ENCODE measurements at regions not wholly inside any gene's neighbourhood (a gene's known extent, or its start where the extent isn't known, plus 50 kb on each side); places are given as distances from the start of the nearest gene placed in this dataset.

DNA sequence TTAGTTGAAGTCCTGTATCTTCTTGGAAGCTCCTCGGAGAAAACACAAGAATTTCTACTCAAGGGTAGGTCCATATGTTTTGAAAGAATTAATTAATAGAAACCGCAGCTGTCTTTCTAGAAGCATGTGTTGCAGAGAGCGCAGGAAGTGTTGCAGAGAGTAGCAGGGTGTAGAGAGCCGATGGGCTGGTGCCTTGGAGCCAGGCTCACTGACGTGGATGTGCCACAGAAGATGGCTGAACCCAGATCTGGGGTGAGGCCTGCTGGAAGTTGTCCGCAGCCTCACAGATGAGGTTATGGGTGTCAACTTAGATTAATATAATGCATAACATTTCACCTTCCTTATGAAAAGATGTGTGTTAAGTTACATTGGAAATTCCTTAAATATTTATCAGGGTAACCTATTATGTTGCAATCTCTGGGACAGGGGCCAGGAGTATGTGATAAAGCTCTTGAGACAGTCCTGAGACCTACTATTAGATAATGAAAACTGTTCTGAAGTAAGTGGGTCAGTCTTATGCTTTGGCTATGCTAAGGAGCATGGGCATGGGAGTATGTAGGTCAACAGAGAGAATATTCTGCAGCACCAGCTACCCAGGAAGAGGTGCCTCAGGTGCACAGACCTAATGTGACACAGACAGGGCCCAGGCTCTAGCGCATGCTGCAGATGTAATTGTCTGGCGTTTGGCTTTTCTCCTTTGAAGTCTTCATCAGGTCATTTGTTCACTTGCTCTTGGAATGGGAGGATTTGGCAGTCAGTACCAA is 973.3 kb downstream of the BCL11B start:
- H3K27ac ChIP-seq (ENCODE audit: low read length), result no peak overlapping the region
- no peaks in the 10 kb centered on the region for H3K27me3 ChIP-seq (ENCODE audit: control insufficient read depth, insufficient read depth, low read length)
- TF ChIP-seq, protein P1, sequence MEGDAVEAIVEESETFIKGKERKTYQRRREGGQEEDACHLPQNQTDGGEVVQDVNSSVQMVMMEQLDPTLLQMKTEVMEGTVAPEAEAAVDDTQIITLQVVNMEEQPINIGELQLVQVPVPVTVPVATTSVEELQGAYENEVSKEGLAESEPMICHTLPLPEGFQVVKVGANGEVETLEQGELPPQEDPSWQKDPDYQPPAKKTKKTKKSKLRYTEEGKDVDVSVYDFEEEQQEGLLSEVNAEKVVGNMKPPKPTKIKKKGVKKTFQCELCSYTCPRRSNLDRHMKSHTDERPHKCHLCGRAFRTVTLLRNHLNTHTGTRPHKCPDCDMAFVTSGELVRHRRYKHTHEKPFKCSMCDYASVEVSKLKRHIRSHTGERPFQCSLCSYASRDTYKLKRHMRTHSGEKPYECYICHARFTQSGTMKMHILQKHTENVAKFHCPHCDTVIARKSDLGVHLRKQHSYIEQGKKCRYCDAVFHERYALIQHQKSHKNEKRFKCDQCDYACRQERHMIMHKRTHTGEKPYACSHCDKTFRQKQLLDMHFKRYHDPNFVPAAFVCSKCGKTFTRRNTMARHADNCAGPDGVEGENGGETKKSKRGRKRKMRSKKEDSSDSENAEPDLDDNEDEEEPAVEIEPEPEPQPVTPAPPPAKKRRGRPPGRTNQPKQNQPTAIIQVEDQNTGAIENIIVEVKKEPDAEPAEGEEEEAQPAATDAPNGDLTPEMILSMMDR (IDR thresholded peaks at IDR 0.05), result no peak
- H3K9me3 ChIP-seq (ENCODE audit: control insufficient read depth, insufficient read depth, low read length), result no peaks in the 10 kb centered on the region
- Mint-ChIP-seq H3K4me3 (no peak overlapping the region), H3K36me3 (no peaks in the 10 kb centered on the region), H3K27ac (no peak overlapping the region), H3K9me3 (no peaks in the 10 kb centered on the region), H3K4me1 (no peaks in the 10 kb centered on the region), H3K27me3 (ENCODE audit: low read depth in 2 of 2) (peaks cover 0 to 7% of the 10 kb centered on the region in 2 donors)
- ATAC-seq (no peak), DNase-seq (no peak)
- WGBS (ENCODE audit: insufficient coverage), result 89% methylated on average over 7 of the region's 8 CpGs
- H3K4me1 ChIP-seq (ENCODE audit: control insufficient read depth, insufficient read depth, low read length), result no peaks in the 10 kb centered on the region
- no peak overlapping the region for H3K4me3 ChIP-seq (ENCODE audit: low read length)
- no peaks in the 10 kb centered on the region for H3K36me3 ChIP-seq (ENCODE audit: control insufficient read depth, insufficient read depth, low read length)
- intact Hi-C loops (cut with micrococcal nuclease), result no loop called here

DNA sequence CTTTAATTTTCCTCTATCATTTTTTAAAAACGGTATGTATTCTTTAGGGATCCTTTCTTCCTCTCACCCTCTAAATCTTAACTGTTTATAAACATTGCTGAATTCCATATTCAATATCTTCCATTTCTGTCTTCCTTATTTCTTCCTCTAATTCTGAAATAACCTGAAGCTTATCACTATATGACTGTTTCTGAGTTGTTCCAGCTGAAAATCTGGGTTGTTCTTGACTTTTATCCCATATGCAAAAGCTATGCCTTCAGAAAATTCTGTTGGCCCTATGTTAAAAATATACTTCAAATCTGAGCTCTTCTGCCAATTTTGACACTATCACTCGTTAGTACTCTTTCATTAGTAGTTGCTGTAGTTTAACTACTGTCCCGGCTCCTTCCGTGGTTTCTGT is 970.3 kb downstream of the BCL11B start:
- ATAC-seq (no peak), DNase-seq (no peak)
- TF ChIP-seq, protein P1 (IDR thresholded peaks at IDR 0.05), result no peak
- intact Hi-C loops (cut with micrococcal nuclease), result no loop called here
- Mint-ChIP-seq H3K4me3 (no peak overlapping the region), H3K4me1 (no peaks in the 10 kb centered on the region), H3K9me3 (no peaks in the 10 kb centered on the region), H3K27me3 (ENCODE audit: low read depth in 2 of 2) (peaks cover 6 to 7% of the 10 kb centered on the region in 2 donors), H3K36me3 (no peaks in the 10 kb centered on the region), H3K27ac (no peak overlapping the region)
- no peaks in the 10 kb centered on the region for H3K9me3 ChIP-seq (ENCODE audit: control insufficient read depth, insufficient read depth, low read length)
- no peaks in the 10 kb centered on the region for H3K4me1 ChIP-seq (ENCODE audit: control insufficient read depth, insufficient read depth, low read length)
- 88% methylated on average over 4 of the region's 4 CpGs for WGBS (ENCODE audit: insufficient coverage)
- no peak overlapping the region for H3K27ac ChIP-seq (ENCODE audit: low read length)
- H3K4me3 ChIP-seq (ENCODE audit: low read length), result no peak overlapping the region
- H3K36me3 ChIP-seq (ENCODE audit: control insufficient read depth, insufficient read depth, low read length), result no peaks in the 10 kb centered on the region
- H3K27me3 ChIP-seq (ENCODE audit: control insufficient read depth, insufficient read depth, low read length), result no peaks in the 10 kb centered on the region

DNA sequence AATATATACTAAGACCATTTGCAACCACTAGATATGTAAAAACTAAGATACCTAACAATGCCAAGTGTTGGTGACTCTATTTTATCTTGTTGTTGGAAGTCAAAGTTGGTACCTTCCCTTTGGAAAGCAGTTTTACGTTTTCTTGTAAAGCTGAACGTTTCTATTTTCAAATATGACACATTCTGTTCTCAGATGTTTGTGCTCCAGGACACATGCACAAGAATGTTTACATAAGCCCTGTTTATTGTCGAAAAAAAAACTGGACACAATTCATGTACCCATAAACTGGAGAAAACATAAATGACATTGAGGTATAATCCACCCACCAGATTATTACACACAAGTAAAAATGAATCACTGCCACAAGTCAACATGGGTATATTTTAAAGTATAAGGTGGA is 967.4 kb downstream of the BCL11B start:
- Mint-ChIP-seq H3K27ac (no peak overlapping the region), H3K27me3 (ENCODE audit: low read depth in 2 of 2) (peaks cover 7% of the 10 kb centered on the region in 2 donors), H3K36me3 (no peaks in the 10 kb centered on the region), H3K9me3 (no peaks in the 10 kb centered on the region), H3K4me1 (no peaks in the 10 kb centered on the region), H3K4me3 (no peak overlapping the region)
- WGBS (ENCODE audit: insufficient coverage), result 84% methylated on average over 3 of the region's 3 CpGs
- Histone ChIP-seq H3K27me3 (ENCODE audit: control insufficient read depth, insufficient read depth, low read length) (no peaks in the 10 kb centered on the region), H3K36me3 (ENCODE audit: control insufficient read depth, insufficient read depth, low read length) (no peaks in the 10 kb centered on the region), H3K9me3 (ENCODE audit: control insufficient read depth, insufficient read depth, low read length) (no peaks in the 10 kb centered on the region), H3K4me1 (ENCODE audit: control insufficient read depth, insufficient read depth, low read length) (no peaks in the 10 kb centered on the region), H3K4me3 (ENCODE audit: low read length) (no peak overlapping the region), H3K27ac (ENCODE audit: low read length) (no peak overlapping the region)
- intact Hi-C loops (cut with micrococcal nuclease), result no loop called here
- ATAC-seq (no peak), DNase-seq (no peak)
- TF ChIP-seq, protein P1 (IDR thresholded peaks at IDR 0.05), result no peak

DNA sequence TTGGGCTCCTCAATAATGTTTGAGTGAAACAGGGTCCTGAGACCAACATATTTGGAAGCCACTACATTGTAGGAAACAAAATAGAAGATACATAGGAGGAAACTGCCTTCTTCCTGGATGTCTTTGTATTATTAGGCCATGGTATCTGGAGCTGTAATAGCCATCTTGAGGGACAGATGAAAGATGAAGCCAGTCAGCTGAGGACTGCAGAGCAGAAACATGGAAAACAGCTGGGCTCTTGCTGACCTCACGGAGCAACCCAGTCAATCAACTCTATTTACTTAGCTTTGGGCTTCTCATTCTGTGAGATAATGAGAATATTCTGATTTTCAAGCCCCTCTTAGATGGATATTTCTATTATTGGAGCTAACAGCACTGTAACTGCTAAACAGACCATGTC is 962.4 kb downstream of the BCL11B start:
- Histone ChIP-seq H3K27ac (ENCODE audit: low read length) (no peak overlapping the region), H3K4me3 (ENCODE audit: low read length) (no peak overlapping the region), H3K4me1 (ENCODE audit: control insufficient read depth, insufficient read depth, low read length) (no peaks in the 10 kb centered on the region), H3K9me3 (ENCODE audit: control insufficient read depth, insufficient read depth, low read length) (no peaks in the 10 kb centered on the region), H3K27me3 (ENCODE audit: control insufficient read depth, insufficient read depth, low read length) (no peaks in the 10 kb centered on the region), H3K36me3 (ENCODE audit: control insufficient read depth, insufficient read depth, low read length) (no peaks in the 10 kb centered on the region)
- intact Hi-C loops (cut with micrococcal nuclease), result no loop called here
- no peak overlapping the region for H3K27ac Mint-ChIP-seq
- DNase-seq (no peak), ATAC-seq (no peak)
- peaks cover 0 to 5% of the 10 kb centered on the region in 2 donors for H3K27me3 Mint-ChIP-seq (ENCODE audit: low read depth in 2 of 2)
- no peaks in the 10 kb centered on the region for H3K36me3 Mint-ChIP-seq
- no CpG with 5 or more reads among the region's 1 CpG for WGBS (ENCODE audit: insufficient coverage)
- H3K4me1 Mint-ChIP-seq, result no peaks in the 10 kb centered on the region
- no peaks in the 10 kb centered on the region for H3K9me3 Mint-ChIP-seq
- TF ChIP-seq, protein P1 (IDR thresholded peaks at IDR 0.05), result no peak
- H3K4me3 Mint-ChIP-seq, result no peak overlapping the region
